ENCODE measurements at regions not wholly inside any gene's neighbourhood (a gene's known extent, or its start where the extent isn't known, plus 50 kb on each side); places are given as distances from the start of the nearest gene placed in this dataset.
"Not testable (repeated sequence)": the region's sequence is repeated elsewhere in the genome, so short reads cannot be mapped to it uniquely, and the experiment has no call there.

DNA sequence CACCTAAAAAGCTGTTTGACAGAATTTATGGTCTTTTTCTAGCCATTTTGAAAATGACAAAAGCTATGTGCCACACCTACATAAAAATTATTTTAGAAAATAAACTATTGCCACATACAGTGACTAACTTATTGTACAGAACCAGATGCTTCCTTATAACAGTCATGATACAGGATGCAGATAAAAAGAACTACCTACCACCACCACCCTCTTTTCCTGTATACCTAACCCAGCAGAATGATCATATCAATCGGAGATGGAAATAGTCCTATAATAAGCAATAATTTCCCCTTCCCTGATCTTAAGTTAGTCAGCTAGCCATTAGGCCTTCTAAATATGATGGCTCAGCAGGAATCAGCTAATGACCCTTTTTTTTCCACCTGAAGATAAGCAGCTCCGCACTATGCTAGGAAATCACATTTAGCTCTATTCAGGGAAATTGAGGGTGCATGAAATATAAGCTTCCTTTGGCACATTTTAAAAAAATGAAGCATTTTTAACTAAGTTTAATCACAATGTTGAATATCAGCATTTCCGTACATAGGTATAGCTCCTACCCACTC lies 155.5 kb upstream of the SETMAR start:
- H3K36me3 ChIP-seq (ENCODE audit: control insufficient read depth, insufficient read depth, low read length), result no peaks in the 10 kb centered on the region
- H3K4me3 ChIP-seq (ENCODE audit: low read depth, low read length), result no peak overlapping the region
- no peak overlapping the region for H3K27ac ChIP-seq (ENCODE audit: low read depth, low read length)
- H3K9ac ChIP-seq (ENCODE audit: low read length), result no peak overlapping the region
- H3K4me1 ChIP-seq (ENCODE audit: control insufficient read depth, insufficient read depth, low read length), result no peaks in the 10 kb centered on the region
- no peaks in the 10 kb centered on the region for H3K9me3 ChIP-seq (ENCODE audit: control insufficient read depth, insufficient read depth, low read depth, low read length)
- no peaks in the 10 kb centered on the region for H3K27me3 ChIP-seq (ENCODE audit: control insufficient read depth, insufficient read depth, low read length)

- Histone ChIP-seq H3K27ac (ENCODE audit: low read depth, low read length) (no peak overlapping the region), H3K9ac (ENCODE audit: low read length) (no peak overlapping the region), H3K4me1 (ENCODE audit: control insufficient read depth, insufficient read depth, low read length) (no peaks in the 10 kb centered on the region), H3K27me3 (ENCODE audit: control insufficient read depth, insufficient read depth, low read length) (no peaks in the 10 kb centered on the region), H3K4me3 (ENCODE audit: low read depth, low read length) (no peak overlapping the region), H3K36me3 (ENCODE audit: control insufficient read depth, insufficient read depth, low read length) (no peaks in the 10 kb centered on the region), H3K9me3 (ENCODE audit: control insufficient read depth, insufficient read depth, low read depth, low read length) (no peaks in the 10 kb centered on the region)
Measured at GRCh38 chr3:4149296-4149695, 153.9 kb upstream of the SETMAR start.

- no peaks in the 10 kb centered on the region for H3K36me3 ChIP-seq (ENCODE audit: control insufficient read depth, insufficient read depth, low read length)
Measured at GRCh38 chr3:4150816-4151215, 152.4 kb upstream of the SETMAR start.

GRCh38 chr3:4151859-4152258 lies 151.3 kb upstream of the SETMAR start:
- H3K9ac ChIP-seq (ENCODE audit: low read length), result no peak overlapping the region
- H3K9me3 ChIP-seq (ENCODE audit: control insufficient read depth, insufficient read depth, low read depth, low read length), result no peaks in the 10 kb centered on the region

More at GRCh38 chr3:4150816-4151215, 152.4 kb upstream of the SETMAR start:
- no peak overlapping the region for H3K4me3 ChIP-seq (ENCODE audit: low read depth, low read length)
- no peaks in the 10 kb centered on the region for H3K27me3 ChIP-seq (ENCODE audit: control insufficient read depth, insufficient read depth, low read length)
- no peak overlapping the region for H3K27ac ChIP-seq (ENCODE audit: low read depth, low read length)
- no peaks in the 10 kb centered on the region for H3K4me1 ChIP-seq (ENCODE audit: control insufficient read depth, insufficient read depth, low read length)
- H3K9me3 ChIP-seq (ENCODE audit: control insufficient read depth, insufficient read depth, low read depth, low read length), result no peaks in the 10 kb centered on the region
- H3K9ac ChIP-seq (ENCODE audit: low read length), result no peak overlapping the region

DNA sequence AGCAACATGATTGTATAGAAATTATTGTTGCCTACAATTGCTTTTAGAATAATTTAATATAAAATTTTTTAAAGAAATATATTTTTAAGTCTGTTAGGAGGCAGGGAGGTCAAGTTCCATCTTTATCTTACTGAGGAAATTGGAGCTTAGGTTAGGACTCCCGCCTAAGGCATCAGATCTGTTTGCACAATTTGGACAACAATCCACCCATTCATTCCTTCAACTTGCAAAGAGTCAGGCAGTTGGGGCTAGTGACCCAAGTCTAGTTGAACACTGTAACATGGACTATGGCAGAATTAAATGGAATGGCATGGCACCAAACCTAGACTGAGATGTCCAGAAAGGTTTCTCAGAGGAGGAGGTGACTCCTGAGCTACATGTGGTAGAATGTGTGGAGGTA lies 149.4 kb upstream of the SETMAR start:
- H3K27me3 ChIP-seq (ENCODE audit: control insufficient read depth, insufficient read depth, low read length), result no peaks in the 10 kb centered on the region

More at GRCh38 chr3:4151859-4152258, 151.3 kb upstream of the SETMAR start:
- Histone ChIP-seq H3K27ac (ENCODE audit: low read depth, low read length) (no peak overlapping the region), H3K4me3 (ENCODE audit: low read depth, low read length) (no peak overlapping the region), H3K36me3 (ENCODE audit: control insufficient read depth, insufficient read depth, low read length) (no peaks in the 10 kb centered on the region), H3K4me1 (ENCODE audit: control insufficient read depth, insufficient read depth, low read length) (no peaks in the 10 kb centered on the region), H3K27me3 (ENCODE audit: control insufficient read depth, insufficient read depth, low read length) (no peaks in the 10 kb centered on the region)

DNA sequence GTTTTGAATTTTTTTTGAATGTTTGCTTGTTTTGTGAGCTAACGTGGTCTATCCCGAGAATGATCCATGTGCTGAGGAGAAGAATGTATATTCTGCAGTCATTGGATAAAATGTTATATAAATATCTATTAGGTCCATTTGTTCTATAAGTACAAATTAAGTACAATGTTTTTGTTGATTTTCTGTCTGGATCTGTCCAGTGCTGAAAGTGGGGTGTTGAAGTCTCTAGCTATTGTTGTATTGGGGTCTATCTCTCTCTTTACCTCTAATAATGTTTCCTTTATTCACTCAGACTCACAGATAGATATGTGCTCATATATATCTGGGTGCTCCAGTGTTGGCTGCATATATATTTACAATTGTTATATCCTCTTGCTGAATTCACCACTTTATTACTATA lies 144.8 kb upstream of the SETMAR start:
- Histone ChIP-seq H3K9ac (ENCODE audit: low read length) (no peak overlapping the region), H3K4me3 (ENCODE audit: low read depth, low read length) (no peak overlapping the region), H3K4me1 (ENCODE audit: control insufficient read depth, insufficient read depth, low read length) (no peaks in the 10 kb centered on the region), H3K27me3 (ENCODE audit: control insufficient read depth, insufficient read depth, low read length) (no peaks in the 10 kb centered on the region), H3K36me3 (ENCODE audit: control insufficient read depth, insufficient read depth, low read length) (no peaks in the 10 kb centered on the region), H3K9me3 (ENCODE audit: control insufficient read depth, insufficient read depth, low read depth, low read length) (no peaks in the 10 kb centered on the region), H3K27ac (ENCODE audit: low read depth, low read length) (no peak overlapping the region)

More for the DNA sequence above, 149.4 kb upstream of the SETMAR start:
- no peaks in the 10 kb centered on the region for H3K36me3 ChIP-seq (ENCODE audit: control insufficient read depth, insufficient read depth, low read length)
- H3K4me1 ChIP-seq (ENCODE audit: control insufficient read depth, insufficient read depth, low read length), result no peaks in the 10 kb centered on the region
- no peak overlapping the region for H3K27ac ChIP-seq (ENCODE audit: low read depth, low read length)
- H3K9me3 ChIP-seq (ENCODE audit: control insufficient read depth, insufficient read depth, low read depth, low read length), result no peaks in the 10 kb centered on the region
- no peak overlapping the region for H3K4me3 ChIP-seq (ENCODE audit: low read depth, low read length)
- H3K9ac ChIP-seq (ENCODE audit: low read length), result no peak overlapping the region

DNA sequence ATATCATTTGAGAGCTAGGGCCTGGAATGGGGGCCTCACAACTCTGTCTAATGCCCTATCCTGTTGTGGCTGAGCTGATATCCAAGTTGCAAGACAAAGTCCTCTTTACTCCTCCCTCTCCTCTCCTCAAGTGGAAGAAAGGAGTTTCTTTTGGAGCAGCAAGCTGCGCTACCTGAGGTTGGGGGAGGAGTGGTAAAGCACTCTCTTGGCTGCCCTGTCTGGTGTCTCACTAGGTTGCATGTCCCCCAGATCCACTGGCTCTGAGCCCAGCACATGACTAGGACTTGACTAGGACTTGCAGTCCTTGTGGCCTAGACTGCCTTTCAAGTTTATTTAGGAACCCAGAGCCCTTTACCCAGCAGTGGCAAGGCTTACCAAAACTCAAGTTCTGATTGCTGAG lies 141.1 kb upstream of the SETMAR start:
- Histone ChIP-seq H3K9ac (ENCODE audit: low read length) (no peak overlapping the region), H3K9me3 (ENCODE audit: control insufficient read depth, insufficient read depth, low read depth, low read length) (no peaks in the 10 kb centered on the region; the same call in 1 of the 2 replicates)

DNA sequence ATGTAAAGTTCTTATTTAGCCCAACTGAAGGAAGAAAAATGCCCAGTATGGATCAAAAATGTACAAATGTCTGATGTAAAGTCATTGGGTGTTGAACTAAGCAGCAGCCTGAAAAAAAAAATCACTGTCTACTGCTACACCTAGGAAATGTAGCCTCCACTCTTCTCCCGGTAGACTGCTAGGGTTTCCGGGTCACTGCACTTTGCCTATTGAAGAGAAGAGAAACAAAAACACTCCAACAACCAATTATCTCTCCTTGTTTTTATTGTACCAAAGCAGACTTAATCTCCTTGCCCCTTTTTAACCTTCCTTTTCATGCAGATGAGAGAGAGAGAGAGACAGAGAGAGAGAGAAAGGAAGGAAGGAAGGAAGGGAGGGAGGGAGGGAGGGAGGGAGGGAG lies 140.2 kb upstream of the SETMAR start:
- no peaks in the 10 kb centered on the region for H3K36me3 ChIP-seq (ENCODE audit: control insufficient read depth, insufficient read depth, low read length)
- no peaks in the 10 kb centered on the region; the same call in 1 of the 2 replicates for H3K9me3 ChIP-seq (ENCODE audit: control insufficient read depth, insufficient read depth, low read depth, low read length)
- no peak overlapping the region for H3K27ac ChIP-seq (ENCODE audit: low read depth, low read length)
- no peak overlapping the region for H3K4me3 ChIP-seq (ENCODE audit: low read depth, low read length)
- H3K27me3 ChIP-seq (ENCODE audit: control insufficient read depth, insufficient read depth, low read length), result no peaks in the 10 kb centered on the region
- no peaks in the 10 kb centered on the region for H3K4me1 ChIP-seq (ENCODE audit: control insufficient read depth, insufficient read depth, low read length)
- H3K9ac ChIP-seq (ENCODE audit: low read length), result no peak overlapping the region

More for the DNA sequence above, 141.1 kb upstream of the SETMAR start:
- H3K36me3 ChIP-seq (ENCODE audit: control insufficient read depth, insufficient read depth, low read length), result no peaks in the 10 kb centered on the region
- H3K27me3 ChIP-seq (ENCODE audit: control insufficient read depth, insufficient read depth, low read length), result no peaks in the 10 kb centered on the region
- H3K4me1 ChIP-seq (ENCODE audit: control insufficient read depth, insufficient read depth, low read length), result no peaks in the 10 kb centered on the region
- H3K4me3 ChIP-seq (ENCODE audit: low read depth, low read length), result no peak overlapping the region
- H3K27ac ChIP-seq (ENCODE audit: low read depth, low read length), result no peak overlapping the region

DNA sequence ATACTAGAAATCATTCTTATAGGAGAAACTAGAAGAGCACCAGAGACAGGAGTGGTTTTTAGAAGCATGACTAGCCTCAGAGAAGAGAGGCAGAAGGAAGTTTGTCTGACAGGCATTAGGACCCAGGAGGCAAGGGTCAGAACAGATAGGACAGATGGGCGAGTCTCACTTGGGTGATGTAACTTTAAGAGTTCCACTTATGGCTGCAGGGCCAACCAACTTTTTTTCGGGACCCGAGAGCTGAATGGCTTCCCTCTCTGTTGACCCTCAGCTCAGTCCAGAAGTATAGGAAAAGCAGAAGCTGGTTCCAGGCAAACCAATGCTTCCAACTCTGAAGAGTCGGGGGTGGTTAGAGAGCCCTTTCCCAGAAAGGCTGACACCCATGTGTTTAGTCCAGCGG lies 136.6 kb upstream of the SETMAR start:
- Histone ChIP-seq H3K9me3 (ENCODE audit: control insufficient read depth, insufficient read depth, low read depth, low read length) (no peaks in the 10 kb centered on the region; the same call in 1 of the 2 replicates), H3K27ac (ENCODE audit: low read depth, low read length) (no peak overlapping the region), H3K4me1 (ENCODE audit: control insufficient read depth, insufficient read depth, low read length) (peaks cover 7% of the 10 kb centered on the region; the same call in 1 of the 2 replicates), H3K36me3 (ENCODE audit: control insufficient read depth, insufficient read depth, low read length) (no peaks in the 10 kb centered on the region), H3K9ac (ENCODE audit: low read length) (no peak overlapping the region), H3K4me3 (ENCODE audit: low read depth, low read length) (no peak overlapping the region), H3K27me3 (ENCODE audit: control insufficient read depth, insufficient read depth, low read length) (no peaks in the 10 kb centered on the region)

GRCh38 chr3:4167230-4167629 lies 135.9 kb upstream of the SETMAR start:
- H3K9ac ChIP-seq (ENCODE audit: low read length); H3K27ac ChIP-seq (ENCODE audit: low read depth, low read length); H3K4me1 ChIP-seq (ENCODE audit: control insufficient read depth, insufficient read depth, low read length); H3K9me3 ChIP-seq (ENCODE audit: control insufficient read depth, insufficient read depth, low read depth, low read length); H3K27me3 ChIP-seq (ENCODE audit: control insufficient read depth, insufficient read depth, low read length); H3K36me3 ChIP-seq (ENCODE audit: control insufficient read depth, insufficient read depth, low read length); H3K4me3 ChIP-seq (ENCODE audit: low read depth, low read length): not testable (repeated sequence)

DNA sequence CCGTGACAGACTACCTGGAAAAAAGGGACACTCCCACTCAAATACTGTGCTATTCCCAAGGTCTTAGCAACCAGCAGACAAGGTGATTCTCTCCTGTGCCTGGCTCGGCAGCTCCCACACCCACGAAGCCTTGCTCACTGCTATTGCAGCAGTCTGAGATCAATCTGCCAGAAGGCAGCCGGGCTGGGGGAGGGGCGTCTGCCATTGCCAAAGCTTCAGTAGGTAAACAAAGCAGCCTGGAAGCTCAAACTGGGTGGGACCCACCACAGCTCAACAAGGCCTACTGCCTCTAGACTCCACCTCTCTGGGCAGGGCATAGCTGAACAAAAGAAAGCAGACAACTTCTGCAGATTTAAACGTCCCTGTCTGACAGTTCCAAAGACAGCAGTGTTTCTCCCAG lies 128.4 kb upstream of the SETMAR start:
- no peaks in the 10 kb centered on the region for H3K9me3 ChIP-seq (ENCODE audit: control insufficient read depth, insufficient read depth, low read depth, low read length)
- H3K27me3 ChIP-seq (ENCODE audit: control insufficient read depth, insufficient read depth, low read length), result no peaks in the 10 kb centered on the region
- no peak overlapping the region for H3K4me3 ChIP-seq (ENCODE audit: low read depth, low read length)
- H3K36me3 ChIP-seq (ENCODE audit: control insufficient read depth, insufficient read depth, low read length), result no peaks in the 10 kb centered on the region
- H3K27ac ChIP-seq (ENCODE audit: low read depth, low read length), result no peak overlapping the region
- H3K4me1 ChIP-seq (ENCODE audit: control insufficient read depth, insufficient read depth, low read length), result no peaks in the 10 kb centered on the region; the same call in 1 of the 2 replicates
- H3K9ac ChIP-seq (ENCODE audit: low read length), result no peak overlapping the region

- peaks cover 15% of the 10 kb centered on the region for H3K9me3 ChIP-seq (ENCODE audit: control insufficient read depth, insufficient read depth, low read depth, low read length)
- H3K4me3 ChIP-seq (ENCODE audit: low read depth, low read length), result no peak overlapping the region
- H3K27ac ChIP-seq (ENCODE audit: low read depth, low read length), result no peak overlapping the region
- no peak overlapping the region for H3K9ac ChIP-seq (ENCODE audit: low read length)
- no peaks in the 10 kb centered on the region for H3K27me3 ChIP-seq (ENCODE audit: control insufficient read depth, insufficient read depth, low read length)
- no peaks in the 10 kb centered on the region for H3K4me1 ChIP-seq (ENCODE audit: control insufficient read depth, insufficient read depth, low read length)
- H3K36me3 ChIP-seq (ENCODE audit: control insufficient read depth, insufficient read depth, low read length), result no peaks in the 10 kb centered on the region
Measured at GRCh38 chr3:4191971-4192370, 111.2 kb upstream of the SETMAR start.
